Right lobe of liver (tissue), 4 donors: ENCODE measurements at regions not wholly inside any gene's neighbourhood (a gene's known extent, or its start where the extent isn't known, plus 50 kb on each side); places are given as distances from the start of the nearest gene placed in this dataset.

Source experiments
- POLR2A ChIP-seq: fragments of 450-650 bp; IDR thresholded peaks from one replicate; pipeline ENCODE4 v1.6.1; 2017; ENCODE audit warnings: antibody characterized with exemption, mild to moderate bottlenecking
- TF ChIP-seq, protein P1 (sequence below), 4 donors: fragments of 200-600 bp in 3 of 4; fragments of 450-650 bp in 1 of 4; IDR thresholded peaks; one replicate each; pipeline versions ENCODE4 v1.5.1 to v1.8.0; 2016 to 2022; ENCODE audit warnings: antibody characterized with exemption in 4 of 4, mild to moderate bottlenecking in 2 of 4
- donor health status: DM: no; HTN: no; CAD: no.
- donor health status: DM: no; HTN: no; CAD: no.
- donor health status: DM: no; HTN: yes; CAD: no.

DNA sequence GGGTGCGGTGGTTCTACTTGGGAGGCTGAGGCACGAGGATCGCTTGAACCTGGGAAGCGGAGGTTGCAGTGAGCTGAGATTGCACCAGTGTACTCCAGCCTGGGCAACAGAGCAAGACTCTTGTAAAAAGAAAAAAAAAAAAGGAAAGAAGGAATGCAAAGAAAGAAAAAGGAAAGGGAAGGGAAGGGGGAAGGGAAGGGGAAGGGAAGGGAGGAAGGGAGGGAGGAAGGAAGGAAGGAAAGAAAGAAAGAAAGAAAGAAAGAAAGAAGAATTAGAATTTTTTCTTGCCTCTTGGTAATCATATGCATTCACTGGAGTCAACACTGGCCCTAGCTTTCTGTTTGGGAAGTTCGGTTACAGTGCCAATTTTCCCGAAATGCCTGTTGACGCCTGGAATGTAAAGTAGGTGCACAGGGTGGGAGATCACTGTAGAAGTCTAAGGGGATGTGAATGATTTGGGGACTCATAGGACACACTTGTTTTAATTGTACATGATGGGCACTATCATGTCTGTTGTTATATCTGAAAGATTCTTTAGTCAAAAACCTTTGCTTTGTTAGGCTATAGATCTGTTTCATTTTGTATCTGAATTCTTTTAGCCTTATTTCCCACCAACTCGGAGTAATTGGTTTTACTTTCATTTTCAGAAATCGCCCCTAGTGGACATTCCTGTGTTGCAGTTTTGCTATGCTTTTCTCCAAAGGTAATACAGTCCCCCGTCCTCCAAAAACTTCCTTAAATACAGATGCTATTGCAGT, 59.8 kb upstream of the MORC3 start:
- no peak for TF ChIP-seq POLR2A
- TF ChIP-seq, protein P1, sequence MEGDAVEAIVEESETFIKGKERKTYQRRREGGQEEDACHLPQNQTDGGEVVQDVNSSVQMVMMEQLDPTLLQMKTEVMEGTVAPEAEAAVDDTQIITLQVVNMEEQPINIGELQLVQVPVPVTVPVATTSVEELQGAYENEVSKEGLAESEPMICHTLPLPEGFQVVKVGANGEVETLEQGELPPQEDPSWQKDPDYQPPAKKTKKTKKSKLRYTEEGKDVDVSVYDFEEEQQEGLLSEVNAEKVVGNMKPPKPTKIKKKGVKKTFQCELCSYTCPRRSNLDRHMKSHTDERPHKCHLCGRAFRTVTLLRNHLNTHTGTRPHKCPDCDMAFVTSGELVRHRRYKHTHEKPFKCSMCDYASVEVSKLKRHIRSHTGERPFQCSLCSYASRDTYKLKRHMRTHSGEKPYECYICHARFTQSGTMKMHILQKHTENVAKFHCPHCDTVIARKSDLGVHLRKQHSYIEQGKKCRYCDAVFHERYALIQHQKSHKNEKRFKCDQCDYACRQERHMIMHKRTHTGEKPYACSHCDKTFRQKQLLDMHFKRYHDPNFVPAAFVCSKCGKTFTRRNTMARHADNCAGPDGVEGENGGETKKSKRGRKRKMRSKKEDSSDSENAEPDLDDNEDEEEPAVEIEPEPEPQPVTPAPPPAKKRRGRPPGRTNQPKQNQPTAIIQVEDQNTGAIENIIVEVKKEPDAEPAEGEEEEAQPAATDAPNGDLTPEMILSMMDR (IDR thresholded peaks at IDR 0.05), result peak; percentile 74 to 87 (median 79)
